Activated effector memory CD4-positive, alpha-beta T cell treated with Interleukin-2 at 50 U/mL for 16 hours (primary cell): ENCODE measurements at regions not wholly inside any gene's neighbourhood (a gene's known extent, or its start where the extent isn't known, plus 50 kb on each side); places are given as distances from the start of the nearest gene placed in this dataset.

ENCODE experiments used
- DNase-seq: peaks from one replicate; pipeline ENCODE4 v3.0.0-alpha.2; 2020

- no peak for DNase-seq
Observed at GRCh38 chr5:18052569-18052968, 418.3 kb downstream of the TAF11L14 start.

DNA sequence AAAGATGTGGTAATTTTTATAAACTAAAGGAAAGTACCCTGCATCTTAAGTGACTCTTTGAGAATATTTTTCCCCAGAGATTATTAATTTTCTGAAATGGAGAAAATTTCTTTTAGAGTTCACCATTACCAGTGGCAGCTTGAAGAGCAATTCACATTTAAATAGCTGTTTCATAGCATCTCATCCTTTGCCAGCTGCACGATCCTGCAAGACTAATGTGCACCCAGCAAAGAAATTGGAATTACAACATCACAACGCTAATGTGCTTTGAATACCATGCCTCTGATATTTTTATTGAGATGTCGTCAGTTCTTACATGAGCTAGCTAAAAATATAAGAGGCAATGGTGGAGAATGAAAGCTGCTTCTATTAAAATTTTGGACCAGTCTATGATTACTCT, 423.5 kb downstream of the TAF11L14 start:
- no peak for DNase-seq

DNA sequence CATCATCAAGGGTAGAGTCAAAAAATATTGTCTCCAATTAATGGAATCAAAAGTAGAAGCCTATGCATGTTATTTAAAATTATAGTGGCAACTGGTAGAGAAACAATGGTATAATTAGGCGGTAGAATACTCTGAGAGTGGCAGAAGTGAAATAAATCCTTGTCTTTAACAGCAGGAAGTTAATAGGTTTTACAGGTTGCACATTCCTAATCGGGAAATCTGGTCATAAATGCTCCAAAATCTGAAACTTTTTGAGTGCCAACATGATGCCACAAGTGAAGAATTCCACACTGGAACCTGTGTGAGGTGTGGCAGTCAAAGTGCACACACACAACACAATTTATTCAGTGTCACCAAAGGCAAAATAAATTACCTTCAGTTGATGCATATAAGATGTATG, 433.4 kb downstream of the TAF11L14 start:
- DNase-seq = no peak

- DNase-seq = no peak
Observed at GRCh38 chr5:18068826-18069225, 434.6 kb downstream of the TAF11L14 start.

GRCh38 chr5:18069790-18070189, 435.5 kb downstream of the TAF11L14 start:
- DNase-seq = no peak

DNA sequence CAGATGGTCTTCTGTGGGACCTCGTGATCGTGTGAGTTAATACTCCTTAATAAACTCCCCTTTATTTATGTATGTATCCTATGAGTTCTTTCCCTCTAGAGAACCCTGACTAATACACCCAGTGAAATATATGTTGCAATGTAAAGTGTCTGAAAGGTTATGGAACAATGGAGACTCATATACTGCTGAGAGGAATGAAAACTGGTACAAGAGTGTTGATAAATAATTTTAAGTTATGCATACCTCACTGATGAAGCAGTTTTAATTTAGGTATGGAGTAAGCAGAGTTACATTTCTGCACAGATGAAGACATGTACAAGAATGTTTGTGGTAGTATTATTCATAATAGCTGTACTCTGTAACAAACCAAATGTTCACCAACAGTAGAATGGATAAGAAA, 438.3 kb downstream of the TAF11L14 start:
- no peak for DNase-seq

GRCh38 chr5:18074961-18075360, 440.7 kb downstream of the TAF11L14 start:
- DNase-seq = no peak

DNA sequence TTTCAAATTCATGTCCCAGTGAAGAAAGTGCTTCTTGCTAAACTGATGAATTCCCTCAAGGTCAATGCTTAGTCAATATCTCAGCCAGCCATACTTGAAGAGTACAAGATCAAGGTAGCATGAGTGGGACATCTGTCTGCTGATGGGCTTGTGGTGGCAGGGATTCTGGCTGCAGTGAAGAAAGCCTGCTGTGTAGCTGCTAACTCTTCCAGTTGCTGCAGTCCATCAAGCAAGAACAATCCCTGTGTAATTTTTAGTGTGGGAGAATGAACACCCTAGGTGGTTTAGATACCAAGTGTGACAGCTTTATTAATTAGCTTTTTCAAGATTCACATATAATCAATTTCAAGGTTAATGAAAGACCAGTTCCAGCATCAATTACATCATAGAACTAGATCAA, 443.9 kb downstream of the TAF11L14 start:
- DNase-seq = no peak

DNA sequence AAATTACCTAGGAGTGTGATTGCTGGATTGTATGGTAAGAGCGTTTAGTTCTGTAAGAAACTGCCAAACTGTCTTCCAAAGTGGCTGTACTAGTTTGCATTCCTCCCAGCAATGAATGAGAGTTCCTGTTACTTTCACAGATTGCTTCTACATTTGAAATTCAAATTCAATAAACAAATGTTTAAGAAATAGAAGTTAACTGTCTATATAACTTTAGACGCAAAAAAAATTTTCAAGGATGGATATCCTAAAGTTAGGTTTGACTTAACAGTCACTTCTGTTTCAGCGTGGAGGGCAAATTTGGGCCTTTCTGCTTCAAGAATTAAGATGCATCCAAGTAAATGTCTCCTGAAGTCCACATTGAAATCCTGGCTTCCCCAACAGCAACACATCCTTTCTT, 445.6 kb downstream of the TAF11L14 start:
- no peak for DNase-seq

GRCh38 chr5:18088020-18088579, 453.8 kb downstream of the TAF11L14 start:
- no peak for DNase-seq

- no peak for DNase-seq
Observed at GRCh38 chr5:18090177-18090576, 455.9 kb downstream of the TAF11L14 start.

DNA sequence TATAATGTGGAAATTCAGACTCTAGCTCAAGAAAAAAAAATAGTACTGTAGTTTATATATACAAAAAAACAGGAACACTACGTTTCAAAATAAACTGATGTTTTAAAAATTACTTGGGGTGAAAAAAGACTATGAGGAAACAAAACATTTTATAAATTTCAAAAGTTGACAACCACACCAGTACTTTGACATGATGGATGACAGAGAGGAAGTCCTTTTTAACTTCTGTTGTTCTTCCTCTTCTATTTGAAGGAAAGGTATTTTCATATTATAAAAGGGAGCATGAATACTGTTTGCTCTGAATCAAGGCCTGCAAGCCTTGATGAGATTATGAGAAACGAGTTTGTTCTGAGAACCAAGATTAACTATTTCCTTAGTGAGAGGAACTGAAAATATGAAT, 456.9 kb downstream of the TAF11L14 start:
- no peak for DNase-seq

GRCh38 chr5:18091758-18092157, 457.5 kb downstream of the TAF11L14 start:
- no peak for DNase-seq

DNA sequence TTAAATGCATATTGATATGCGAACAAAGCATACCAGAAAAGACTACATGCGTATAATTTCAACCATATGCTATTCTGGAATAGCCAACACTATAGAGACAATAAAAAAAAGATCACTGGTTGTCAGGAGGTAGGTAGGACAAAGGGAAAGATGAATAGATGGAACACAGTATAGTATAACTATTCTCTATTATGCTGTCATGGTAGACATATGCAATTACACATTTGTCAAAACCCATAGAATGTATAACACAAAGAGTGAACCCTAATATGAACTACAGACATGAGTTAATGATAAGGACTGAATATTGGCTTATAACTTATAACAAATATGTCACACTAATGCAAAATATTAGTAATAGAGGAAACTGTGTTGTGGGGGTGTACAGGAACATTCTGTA, 460.8 kb downstream of the TAF11L14 start:
- DNase-seq = no peak

- no peak for DNase-seq
Observed at GRCh38 chr5:18097817-18098216, 463.6 kb downstream of the TAF11L14 start.

GRCh38 chr5:18098691-18099090, 464.4 kb downstream of the TAF11L14 start:
- DNase-seq = no peak

DNA sequence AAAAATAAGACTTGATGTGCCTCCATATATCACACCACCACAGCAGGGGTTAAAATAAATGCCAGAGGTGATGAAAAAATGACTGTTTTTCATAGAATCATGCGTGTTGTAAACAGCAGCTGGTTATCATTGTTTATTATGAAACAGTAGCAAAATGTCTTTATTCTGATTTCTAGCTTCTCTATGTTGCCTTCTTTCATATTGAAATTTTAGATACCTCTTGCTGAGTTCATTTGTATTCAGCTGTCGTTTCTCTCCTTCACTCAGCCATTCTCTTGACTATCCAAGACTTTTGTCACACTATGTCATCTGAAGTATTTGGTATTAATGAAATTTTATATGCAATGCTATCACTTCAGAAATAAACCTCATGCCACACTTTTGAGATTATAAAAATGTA, 465.0 kb downstream of the TAF11L14 start:
- no peak for DNase-seq

DNA sequence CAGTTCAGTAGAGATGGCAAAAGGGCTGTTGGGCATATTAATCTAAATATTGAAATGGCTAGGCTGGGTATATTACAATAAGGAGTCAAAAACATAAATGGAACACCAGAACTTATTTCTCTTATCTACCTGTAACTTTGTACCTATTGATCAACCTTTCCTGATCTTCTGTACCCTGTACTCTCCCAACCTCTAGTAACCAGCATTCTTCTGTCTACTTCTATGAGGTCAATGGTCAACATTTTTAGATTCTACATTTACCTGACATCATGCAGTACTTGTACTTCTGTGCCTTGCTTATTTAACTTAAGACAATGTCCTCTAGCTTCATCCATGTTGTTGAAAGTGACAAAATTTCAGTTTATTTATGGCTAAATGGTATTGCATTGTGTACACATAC, 467.3 kb downstream of the TAF11L14 start:
- DNase-seq = no peak

GRCh38 chr5:18102733-18103132, 468.5 kb downstream of the TAF11L14 start:
- DNase-seq = no peak

- DNase-seq = no peak
Observed at GRCh38 chr5:18105449-18105848, 471.2 kb downstream of the TAF11L14 start.

DNA sequence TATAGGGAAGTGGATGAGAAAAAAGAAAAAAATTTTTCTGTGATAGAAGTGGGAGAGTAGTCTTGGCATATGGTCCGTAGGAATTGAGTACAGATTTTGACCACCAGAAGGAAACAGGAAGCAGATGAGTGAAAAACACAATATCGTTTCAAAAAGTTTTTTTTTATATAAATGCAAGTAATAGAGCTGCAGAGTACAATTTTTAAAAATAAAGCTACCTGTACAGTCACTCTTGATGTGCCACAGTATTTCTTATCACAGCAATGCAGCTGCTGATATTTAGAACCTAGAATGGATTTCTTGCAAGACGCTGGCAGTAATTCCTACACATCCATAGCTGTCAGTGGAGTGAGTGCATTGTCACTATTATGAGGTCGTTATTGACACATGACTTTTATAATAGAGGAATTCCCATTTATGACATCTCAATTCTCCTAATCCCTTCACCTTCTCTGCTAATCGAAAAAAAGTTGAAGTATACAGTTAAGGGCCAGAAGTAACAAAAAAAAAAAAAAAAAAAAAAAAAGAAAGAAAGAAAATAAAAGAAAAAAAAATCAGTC, 477.7 kb downstream of the TAF11L14 start:
- DNase-seq = no peak

- DNase-seq = no peak
Observed at GRCh38 chr5:18113721-18114120, 479.5 kb downstream of the TAF11L14 start.

GRCh38 chr5:18114151-18114757, 480.0 kb downstream of the TAF11L14 start:
- DNase-seq = no peak

- DNase-seq = no peak
Observed at GRCh38 chr5:18117968-18118367, 483.7 kb downstream of the TAF11L14 start.
